Type B pancreatic cell (in vitro differentiated cells): ENCODE measurements at regions not wholly inside any gene's neighbourhood (a gene's known extent, or its start where the extent isn't known, plus 50 kb on each side); places are given as distances from the start of the nearest gene placed in this dataset.

ENCODE experiments used
- DNase-seq: peaks from one replicate; pipeline ENCODE4 v3.0.0; 2021; ENCODE audit warnings: mixed read lengths; ENCODE audit not compliant: unreplicated experiment; ENCODE audit errors: extremely low spot score
- H3K27ac Mint-ChIP-seq: 2 replicates; pipeline ENCODE4 v1.8.0; 2021; ENCODE audit warnings: mild to moderate bottlenecking, mixed read lengths
- H3K27me3 Mint-ChIP-seq: 2 replicates; pipeline ENCODE4 v1.8.0; 2021; ENCODE audit warnings: mixed read lengths
- H3K36me3 Mint-ChIP-seq: 2 replicates; pipeline ENCODE4 v1.8.0; 2021; ENCODE audit warnings: mixed read lengths
- H3K4me1 Mint-ChIP-seq: one replicate; pipeline ENCODE4 v1.8.0; 2021; ENCODE audit warnings: mixed read lengths; ENCODE audit not compliant: unreplicated experiment
- H3K4me3 Mint-ChIP-seq: 2 replicates; pipeline ENCODE4 v1.8.0; 2021; ENCODE audit warnings: mild to moderate bottlenecking, mixed read lengths
- H3K9me3 Mint-ChIP-seq: 2 replicates; pipeline ENCODE4 v1.8.0; 2021; ENCODE audit warnings: mixed read lengths
- CTCF ChIP-seq: fragments of 200-600 bp; sonication (generic); conservative IDR thresholded peaks from 2 replicates; pipeline ENCODE4 v1.5.0; 2021; ENCODE audit warnings: antibody characterized with exemption, mild to moderate bottlenecking

GRCh38 chr21:28378026-28378425 is 614.7 kb downstream of the LTN1 start:
- no peak overlapping the region for H3K27ac Mint-ChIP-seq
- no peak overlapping the region for H3K4me3 Mint-ChIP-seq
- no peak for TF ChIP-seq CTCF
- DNase-seq = no peak
- no peaks in the 10 kb centered on the region for H3K4me1 Mint-ChIP-seq
- H3K27me3 Mint-ChIP-seq = no peaks in the 10 kb centered on the region
- peaks cover 4% of the 10 kb centered on the region for H3K9me3 Mint-ChIP-seq
- no peaks in the 10 kb centered on the region for H3K36me3 Mint-ChIP-seq

DNA sequence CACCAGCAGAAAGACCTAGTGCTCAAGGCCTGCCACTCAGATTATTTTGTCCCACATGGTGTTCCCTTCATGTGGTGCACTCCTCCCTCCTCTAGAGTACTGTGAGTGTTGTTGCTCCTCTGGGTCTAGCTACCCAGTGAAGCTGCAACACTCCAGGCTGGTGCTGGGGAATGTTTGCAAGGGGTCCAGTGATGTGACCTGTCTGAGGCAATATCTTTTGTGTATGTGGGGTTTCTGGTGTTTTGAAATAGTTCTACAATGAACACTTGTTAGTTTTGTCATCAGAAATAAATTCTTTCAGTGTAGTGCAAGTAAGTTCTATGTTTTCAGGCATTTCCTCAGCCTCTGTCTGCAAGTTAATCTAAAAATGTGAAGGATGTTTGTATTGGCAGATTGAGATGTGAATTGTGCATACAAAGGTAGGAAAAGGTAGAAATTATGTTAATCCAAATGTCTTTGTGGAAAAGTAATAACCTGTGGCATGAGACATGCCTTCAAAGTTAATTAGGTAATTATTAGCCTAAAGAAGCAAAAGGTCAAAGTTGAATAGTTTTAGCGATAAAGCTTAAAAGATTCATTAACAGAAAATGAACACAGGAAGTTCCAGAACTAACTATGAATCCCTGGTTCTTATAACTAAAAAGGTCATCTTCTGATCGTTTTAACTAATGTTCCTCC is 616.8 kb downstream of the LTN1 start:
- no peak for TF ChIP-seq CTCF
- no peak for DNase-seq
- Mint-ChIP-seq H3K9me3 (peaks cover 5% of the 10 kb centered on the region), H3K4me3 (no peak overlapping the region), H3K27me3 (no peaks in the 10 kb centered on the region), H3K4me1 (no peaks in the 10 kb centered on the region), H3K27ac (no peak overlapping the region), H3K36me3 (no peaks in the 10 kb centered on the region)

GRCh38 chr21:28374881-28375280 is 617.8 kb downstream of the LTN1 start:
- TF ChIP-seq CTCF = no peak
- no peaks in the 10 kb centered on the region for H3K36me3 Mint-ChIP-seq
- no peak overlapping the region for H3K4me3 Mint-ChIP-seq
- DNase-seq = no peak
- no peak overlapping the region for H3K27ac Mint-ChIP-seq
- H3K27me3 Mint-ChIP-seq = no peaks in the 10 kb centered on the region
- no peaks in the 10 kb centered on the region for H3K4me1 Mint-ChIP-seq
- H3K9me3 Mint-ChIP-seq = peaks cover 5% of the 10 kb centered on the region

DNA sequence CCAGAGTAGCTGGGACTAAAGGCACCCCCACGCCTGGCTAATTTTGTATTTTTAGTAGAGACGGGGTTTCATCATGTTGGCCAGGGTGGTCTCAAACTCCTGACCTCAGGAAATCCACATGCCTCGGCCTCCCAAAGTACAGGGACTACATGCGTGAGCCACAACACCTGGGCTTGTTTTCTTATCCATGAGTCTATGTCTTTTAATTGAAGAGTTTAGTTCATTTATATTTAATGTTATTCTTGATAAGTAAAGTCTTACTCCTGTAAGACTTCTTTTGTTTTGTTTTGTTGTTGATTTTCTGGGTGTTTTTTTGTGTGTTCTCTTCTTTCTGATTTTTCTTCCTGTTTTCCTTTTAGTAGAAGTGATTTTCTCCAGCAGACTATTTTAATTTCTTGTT is 621.0 kb downstream of the LTN1 start:
- H3K9me3 Mint-ChIP-seq = peaks cover 5% of the 10 kb centered on the region
- no peaks in the 10 kb centered on the region for H3K27me3 Mint-ChIP-seq
- H3K4me3 Mint-ChIP-seq = no peak overlapping the region
- H3K27ac Mint-ChIP-seq = no peak overlapping the region
- no peak for TF ChIP-seq CTCF
- H3K36me3 Mint-ChIP-seq = no peaks in the 10 kb centered on the region
- DNase-seq = no peak
- no peaks in the 10 kb centered on the region for H3K4me1 Mint-ChIP-seq

DNA sequence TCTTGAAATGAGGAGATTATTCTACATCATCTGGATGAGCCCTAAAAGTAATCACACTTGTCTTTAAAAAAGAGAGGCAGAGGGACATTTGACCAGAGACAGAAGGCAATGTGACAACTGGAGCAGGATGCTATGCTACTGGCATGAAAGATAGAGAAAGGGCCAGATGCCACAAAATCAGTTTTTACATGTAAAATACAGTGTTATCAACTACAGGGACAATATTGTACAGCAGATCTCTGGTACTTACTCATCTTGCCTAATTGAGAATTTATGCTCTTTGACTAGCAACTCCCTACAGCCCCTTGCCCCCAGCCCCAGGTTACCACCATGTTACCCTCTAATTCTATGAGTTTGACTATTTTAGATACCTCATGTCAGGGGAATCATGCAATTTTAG is 633.4 kb downstream of the LTN1 start:
- H3K4me3 Mint-ChIP-seq = no peak overlapping the region
- no peaks in the 10 kb centered on the region for H3K36me3 Mint-ChIP-seq
- H3K27me3 Mint-ChIP-seq = peaks cover 3% of the 10 kb centered on the region
- H3K9me3 Mint-ChIP-seq = no peaks in the 10 kb centered on the region
- no peak overlapping the region for H3K27ac Mint-ChIP-seq
- H3K4me1 Mint-ChIP-seq = no peaks in the 10 kb centered on the region
- no peak for DNase-seq
- no peak for TF ChIP-seq CTCF

DNA sequence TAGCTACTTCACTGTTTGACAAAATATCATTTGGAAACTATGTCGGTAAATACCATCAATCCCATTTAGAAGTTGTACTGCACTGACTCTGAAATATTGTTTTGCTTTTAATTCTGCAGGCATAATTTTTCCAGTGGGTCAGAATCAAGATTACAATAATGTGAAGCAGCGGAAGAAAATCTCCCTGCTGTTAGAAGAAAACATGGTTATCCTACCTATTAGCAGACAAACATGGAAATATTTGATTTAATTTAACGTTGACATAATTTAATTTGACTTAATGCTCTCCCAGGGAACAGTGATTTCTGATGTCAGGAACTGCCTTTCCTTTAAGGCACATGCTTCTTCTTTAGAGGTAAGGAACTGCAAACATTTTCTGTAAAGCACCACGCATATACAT is 634.0 kb downstream of the LTN1 start:
- peaks cover 3% of the 10 kb centered on the region for H3K27me3 Mint-ChIP-seq
- H3K27ac Mint-ChIP-seq = no peak overlapping the region
- no peak overlapping the region for H3K4me3 Mint-ChIP-seq
- no peaks in the 10 kb centered on the region for H3K36me3 Mint-ChIP-seq
- DNase-seq = no peak
- no peaks in the 10 kb centered on the region for H3K4me1 Mint-ChIP-seq
- no peak for TF ChIP-seq CTCF
- no peaks in the 10 kb centered on the region for H3K9me3 Mint-ChIP-seq
